Activated effector memory CD4-positive, alpha-beta T cell treated with Interleukin-2 at 50 U/mL for 16 hours (primary cell): ENCODE measurements at regions not wholly inside any gene's neighbourhood (a gene's known extent, or its start where the extent isn't known, plus 50 kb on each side); places are given as distances from the start of the nearest gene placed in this dataset.

Source experiments
- DNase-seq: peaks from one replicate; pipeline ENCODE4 v3.0.0-alpha.2; 2020

GRCh38 chr12:125936502-125936901, 871.3 kb downstream of the AACS start:
- DNase-seq = no peak

DNA sequence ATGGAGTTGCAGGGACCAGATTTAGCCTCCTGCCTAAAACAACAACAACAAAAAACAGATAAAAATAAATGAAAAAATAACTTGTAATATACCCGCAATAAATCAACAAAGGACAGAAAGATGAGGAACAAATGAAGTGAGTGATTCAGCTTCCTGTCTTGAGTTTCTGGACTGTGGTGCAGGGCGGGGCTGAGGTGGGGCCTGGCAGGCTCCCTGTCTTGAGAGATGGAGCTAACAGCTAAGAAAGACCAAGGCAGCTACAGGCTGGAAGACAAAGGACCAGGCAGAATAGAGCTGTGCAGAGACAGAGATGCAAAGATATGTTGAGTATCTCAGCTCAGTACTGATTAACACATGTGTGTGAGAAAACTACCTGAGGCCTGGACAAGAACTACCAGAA, 879.2 kb downstream of the AACS start:
- no peak for DNase-seq

- DNase-seq = no peak
Observed at GRCh38 chr12:125949471-125949870, 884.2 kb downstream of the AACS start.

GRCh38 chr12:125954362-125954761, 889.1 kb downstream of the AACS start:
- DNase-seq = no peak

DNA sequence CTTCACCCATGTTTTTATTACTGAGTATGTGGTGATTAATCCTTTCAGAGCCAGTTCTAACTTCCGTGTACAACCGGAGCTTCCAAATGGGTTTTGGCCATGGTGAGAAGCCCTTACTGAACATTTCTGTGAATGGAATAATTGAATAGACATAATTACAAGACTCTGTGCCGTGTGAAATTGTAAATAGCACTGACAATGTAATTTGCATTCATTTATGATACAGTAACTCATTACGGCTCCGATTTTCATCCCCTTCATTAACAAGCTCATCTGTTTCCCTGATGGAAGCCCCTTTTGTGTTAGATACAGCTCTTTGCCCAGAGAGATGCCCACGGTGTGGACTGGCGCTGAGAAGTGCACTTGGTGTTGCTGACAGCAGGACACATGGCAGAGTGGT, 891.0 kb downstream of the AACS start:
- no peak for DNase-seq

- no peak for DNase-seq
Observed at GRCh38 chr12:125966641-125967040, 901.4 kb downstream of the AACS start.

- DNase-seq = no peak
Observed at GRCh38 chr12:125968413-125968812, 903.2 kb downstream of the AACS start.

DNA sequence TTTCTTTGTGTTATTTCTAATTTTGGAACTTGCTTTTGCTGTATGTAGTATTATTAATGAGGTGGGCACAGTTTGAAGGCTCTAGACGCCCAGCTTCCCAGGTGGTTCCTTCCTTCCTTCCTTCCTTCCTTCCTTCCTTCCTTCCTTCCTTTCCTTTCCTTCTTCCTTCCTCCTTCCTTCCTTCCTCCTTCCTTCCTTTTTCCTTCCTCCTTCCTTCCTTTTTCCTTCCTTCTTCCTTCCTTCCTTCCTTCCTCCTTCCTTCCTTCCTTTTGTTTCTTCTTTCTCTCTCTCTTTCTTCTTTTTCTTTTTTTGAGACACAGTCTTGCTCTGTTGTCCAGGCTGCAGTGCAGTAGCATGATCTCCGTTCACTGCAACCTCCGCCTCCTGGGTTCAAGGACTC, 906.7 kb downstream of the AACS start:
- DNase-seq = no peak

GRCh38 chr12:125978286-125978685, 913.1 kb downstream of the AACS start:
- no peak for DNase-seq

DNA sequence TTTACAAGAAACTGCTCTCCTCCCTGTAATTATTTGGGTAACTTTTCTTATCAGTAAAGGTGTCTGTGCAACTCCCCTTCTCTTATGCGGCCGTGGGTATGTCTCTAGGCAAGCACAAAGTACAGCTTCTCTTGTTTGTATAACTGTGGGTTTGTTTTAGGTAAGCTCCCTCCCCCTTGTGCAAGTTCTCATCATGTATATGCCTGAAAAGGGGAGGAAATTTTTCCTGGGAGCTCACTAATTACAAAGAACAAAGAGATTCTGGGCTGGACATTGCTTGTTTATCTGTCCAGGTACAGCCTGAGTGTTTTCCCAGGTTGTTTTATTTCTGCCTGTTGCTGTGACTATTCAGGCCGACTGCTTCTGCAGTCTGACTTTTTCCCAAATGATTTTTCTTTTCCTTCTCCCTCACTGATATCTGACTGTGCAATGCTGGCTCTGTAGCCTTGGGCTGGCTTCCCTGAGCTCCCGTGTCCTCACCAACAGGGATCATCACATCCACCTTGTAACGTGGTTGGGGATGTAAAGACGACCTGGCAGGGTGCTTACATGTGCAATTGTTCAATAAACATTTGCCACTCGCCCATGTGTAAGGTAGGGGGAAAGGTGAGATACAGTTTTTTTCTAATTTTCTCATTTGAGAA, 916.5 kb downstream of the AACS start:
- no peak for DNase-seq

GRCh38 chr12:125983094-125983783, 918.0 kb downstream of the AACS start:
- DNase-seq = no peak

DNA sequence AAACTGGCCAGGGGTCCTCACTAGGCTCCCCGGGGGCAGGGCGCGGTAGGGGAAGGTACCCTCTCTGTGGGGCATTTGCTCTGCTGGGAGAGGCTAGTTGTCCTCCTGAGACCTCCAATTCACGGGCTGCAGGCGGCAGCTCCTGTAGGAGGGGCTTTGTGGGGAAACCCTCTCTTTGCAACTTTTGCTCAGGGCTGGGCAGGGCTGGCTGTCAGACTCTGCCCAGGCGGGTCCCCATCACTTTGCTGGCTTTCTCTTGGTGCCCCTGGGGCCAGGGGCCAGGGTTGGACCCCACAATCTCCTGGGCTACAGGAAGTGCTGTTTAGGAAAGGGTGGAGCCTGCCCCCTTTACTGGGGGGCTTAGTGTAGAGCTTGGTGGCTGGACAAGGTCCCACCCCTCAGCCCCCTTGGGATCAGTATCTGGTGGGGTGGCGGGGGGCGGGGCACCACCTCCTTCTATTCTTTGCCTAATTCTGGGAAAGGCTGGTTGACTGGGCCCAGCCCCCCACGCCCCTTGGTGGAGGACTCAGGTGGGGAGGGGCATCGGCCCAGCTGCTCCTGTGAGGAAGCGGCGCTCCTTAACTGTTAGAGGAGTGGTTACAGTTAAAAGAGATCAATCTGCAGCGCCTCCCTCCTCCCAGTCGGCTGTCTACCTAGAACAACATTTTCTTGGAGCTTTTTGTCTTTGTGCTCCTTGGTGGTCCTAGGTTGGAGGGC, 918.7 kb downstream of the AACS start:
- DNase-seq = no peak

DNA sequence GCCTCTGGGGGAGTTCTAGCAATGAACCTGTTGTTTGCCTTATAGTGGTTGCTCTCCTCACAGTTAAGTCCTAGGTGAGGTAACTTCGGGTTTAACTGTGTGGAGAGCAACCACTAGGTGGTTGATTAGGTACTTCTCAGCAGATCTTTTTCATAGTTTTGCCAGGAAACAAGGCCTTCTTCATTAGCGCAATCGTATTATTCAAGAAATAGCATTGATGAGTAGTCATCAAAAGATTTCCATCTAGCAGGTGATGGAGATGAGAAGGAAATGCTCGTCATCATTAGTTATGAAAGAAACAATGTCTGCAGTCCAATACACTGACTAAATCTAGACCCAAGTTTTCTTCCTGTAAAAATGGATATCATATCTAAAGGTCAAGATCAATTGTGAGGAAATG, 923.3 kb downstream of the AACS start:
- DNase-seq = no peak

DNA sequence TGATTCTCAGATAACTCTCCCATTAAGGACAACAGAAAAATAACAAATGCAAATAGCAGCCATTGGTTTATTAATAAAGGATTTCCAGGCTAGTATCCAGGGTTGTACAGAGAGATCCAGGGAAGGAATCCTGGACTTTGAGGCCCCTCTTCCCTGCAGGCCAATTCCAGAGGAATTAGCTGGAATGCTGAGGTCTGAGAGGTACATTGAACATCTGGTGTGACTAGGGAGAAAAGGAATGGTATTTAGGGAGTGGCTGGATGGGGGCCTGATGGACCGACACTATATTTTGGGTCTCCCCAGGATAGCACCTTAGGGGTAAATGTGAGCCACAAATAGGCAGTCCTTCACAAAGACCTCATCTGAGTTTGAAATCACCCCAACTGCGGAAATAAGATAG, 924.5 kb downstream of the AACS start:
- no peak for DNase-seq

- DNase-seq = no peak
Observed at GRCh38 chr12:125996443-125996842, 931.2 kb downstream of the AACS start.

DNA sequence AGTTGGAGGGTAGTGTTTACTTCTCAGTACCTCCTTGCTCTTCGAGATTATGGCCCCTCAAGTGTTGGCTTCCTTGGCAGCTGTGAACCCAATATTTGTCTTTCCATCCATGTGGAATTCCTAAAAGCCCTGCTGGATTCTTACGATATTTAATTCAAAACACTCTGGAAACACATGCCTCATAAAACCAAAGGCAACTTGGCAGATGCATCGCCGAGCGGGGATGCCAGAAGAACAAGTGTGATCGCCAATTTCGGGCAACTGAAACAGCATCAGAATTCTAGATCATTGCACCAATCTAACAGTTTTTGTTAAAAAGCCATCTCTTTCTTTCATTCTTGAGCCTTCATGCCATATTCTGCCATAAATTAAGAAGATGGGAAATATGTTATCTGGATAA, 934.4 kb downstream of the AACS start:
- DNase-seq = no peak

GRCh38 chr12:126019385-126019784, 954.1 kb downstream of the AACS start:
- no peak for DNase-seq

- no peak for DNase-seq
Observed at GRCh38 chr12:126021675-126022074, 956.4 kb downstream of the AACS start.

GRCh38 chr12:126027825-126028224, 962.6 kb downstream of the AACS start:
- no peak for DNase-seq

DNA sequence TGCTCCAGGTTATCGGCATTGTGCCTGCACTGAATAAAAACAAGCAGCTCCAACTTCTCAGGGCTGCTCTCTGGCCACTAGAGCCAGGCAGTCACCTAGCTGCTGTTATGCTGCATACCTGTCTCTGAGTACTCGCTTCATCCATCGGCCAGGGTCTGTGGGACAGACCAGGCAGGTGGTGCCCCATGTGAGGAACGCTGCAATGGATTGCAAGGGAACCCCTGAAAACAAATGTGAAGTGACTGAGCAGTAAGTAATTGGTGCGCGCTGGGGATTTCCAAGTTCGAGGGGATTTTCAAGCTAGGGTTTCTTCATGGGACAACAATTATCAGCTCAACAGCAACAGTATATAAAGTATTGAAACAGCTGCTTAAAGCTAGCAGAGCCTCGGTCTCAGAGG, 965.3 kb downstream of the AACS start:
- no peak for DNase-seq

- no peak for DNase-seq
Observed at GRCh38 chr12:126033751-126034150, 968.5 kb downstream of the AACS start.

GRCh38 chr12:126036348-126036747, 971.1 kb downstream of the AACS start:
- DNase-seq = no peak

DNA sequence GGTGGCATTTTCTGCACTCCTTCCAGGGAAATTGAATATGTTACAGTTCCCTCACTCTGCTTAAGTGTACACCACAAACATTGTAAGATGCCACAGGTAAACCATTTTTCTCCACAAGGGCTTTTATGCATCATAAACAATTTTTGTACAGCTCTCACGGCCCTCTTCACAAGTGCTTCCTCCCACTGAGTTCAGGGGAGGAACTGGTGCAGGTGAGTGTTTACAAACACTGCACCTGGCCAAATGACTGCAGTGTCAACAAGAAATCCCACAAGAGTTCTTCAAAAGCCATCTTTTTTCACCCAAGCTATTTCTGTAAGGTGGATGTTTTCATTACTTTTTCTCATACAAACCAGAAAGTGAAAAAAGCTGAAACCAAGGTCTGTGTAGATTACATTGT, 973.2 kb downstream of the AACS start:
- DNase-seq = no peak

- no peak for DNase-seq
Observed at GRCh38 chr12:126040307-126040706, 975.1 kb downstream of the AACS start.
